GM23338 (cell line): ENCODE measurements at regions not wholly inside any gene's neighbourhood (a gene's known extent, or its start where the extent isn't known, plus 50 kb on each side); places are given as distances from the start of the nearest gene placed in this dataset.

Source experiments
- ATAC-seq: fragments of 200-7000 bp; cut with Tn5 transposase; 3 replicates; pipeline ENCODE4 v1.9.1; 2020
- DNase-seq: peaks from one replicate; pipeline ENCODE4 v3.0.0-alpha.2; 2015; ENCODE audit warnings: low spot score
- H2AFZ ChIP-seq: fragments of 200-600 bp; sonication (generic); 2 replicates; pipeline ENCODE4 v1.8.0; 2016; ENCODE audit warnings: antibody characterized with exemption, mild to moderate bottlenecking, moderate library complexity
- H3F3A ChIP-seq: fragments of 200-600 bp; sonication (generic); replicated peaks from 2 replicates; pipeline ENCODE4 v1.8.0; 2017; ENCODE audit warnings: antibody characterized with exemption, mixed run types, low read depth
- H3K27ac ChIP-seq: fragments of 200-600 bp; sonication (generic); 2 replicates; pipeline ENCODE4 v1.6.1; 2016; ENCODE audit warnings: low read depth
- H3K27me3 ChIP-seq: fragments of 200-600 bp; sonication (generic); 2 replicates; pipeline ENCODE4 v1.8.0; 2016; ENCODE audit warnings: mild to moderate bottlenecking, mixed run types, moderate library complexity; ENCODE audit not compliant: insufficient read depth
- H3K36me3 ChIP-seq: fragments of 200-600 bp; sonication (generic); 2 replicates; pipeline ENCODE4 v1.8.0; 2016; ENCODE audit warnings: mild to moderate bottlenecking; ENCODE audit not compliant: insufficient read depth
- H3K4me1 ChIP-seq: fragments of 200-600 bp; sonication (generic); 2 replicates; pipeline ENCODE4 v1.8.0; 2016; ENCODE audit warnings: mild to moderate bottlenecking, moderate library complexity; ENCODE audit not compliant: insufficient read depth
- H3K4me2 ChIP-seq: fragments of 200-600 bp; sonication (generic); 2 replicates; pipeline ENCODE4 v1.7.1; 2017; ENCODE audit warnings: mixed run types
- H3K4me3 ChIP-seq: fragments of 200-600 bp; sonication (generic); 2 replicates; pipeline ENCODE4 v1.6.1; 2016; ENCODE audit warnings: mixed run types
- H3K79me2 ChIP-seq: fragments of 200-600 bp; sonication (generic); replicated peaks from 2 replicates; pipeline ENCODE4 v1.8.0; 2017; ENCODE audit warnings: mild to moderate bottlenecking; ENCODE audit not compliant: insufficient read depth
- H3K9me2 ChIP-seq: fragments of 200-600 bp; sonication (generic); 2 replicates; pipeline ENCODE4 v1.8.0; 2017; ENCODE audit not compliant: insufficient read depth
- H4K20me1 ChIP-seq: fragments of 200-600 bp; sonication (generic); replicated peaks from 2 replicates; pipeline ENCODE4 v1.8.0; 2017; ENCODE audit warnings: mild to moderate bottlenecking; ENCODE audit not compliant: insufficient read depth
- H3K27ac Mint-ChIP-seq: 2 replicates; pipeline ENCODE4 v1.8.0; 2020; ENCODE audit warnings: inconsistent platforms, mild to moderate bottlenecking, moderate library complexity, mixed read lengths
- H3K27me3 Mint-ChIP-seq: 3 replicates; pipeline ENCODE4 v1.8.0; 2022; ENCODE audit warnings: low read depth, mild to moderate bottlenecking, moderate library complexity, mixed read lengths, inconsistent platforms; ENCODE audit not compliant: insufficient read depth, poor library complexity
- H3K36me3 Mint-ChIP-seq: 3 replicates; pipeline ENCODE4 v1.8.0; 2021; ENCODE audit warnings: low read depth, mild to moderate bottlenecking, inconsistent platforms, moderate library complexity, mixed read lengths
- H3K4me1 Mint-ChIP-seq: 3 replicates; pipeline ENCODE4 v1.8.0; 2020; ENCODE audit warnings: mild to moderate bottlenecking, inconsistent platforms, mixed read lengths
- H3K4me3 Mint-ChIP-seq: 3 replicates; pipeline ENCODE4 v1.8.0; 2021; ENCODE audit warnings: moderate library complexity, mild to moderate bottlenecking, inconsistent platforms, mixed read lengths
- H3K9me3 Mint-ChIP-seq: 3 replicates; pipeline ENCODE4 v1.8.0; 2020; ENCODE audit warnings: moderate library complexity, mild to moderate bottlenecking, inconsistent platforms, mixed read lengths
- CREB1 ChIP-seq: fragments of 250-450 bp; sonication (Bioruptor Pico); IDR thresholded peaks from 2 replicates; pipeline ENCODE4 v1.5.0; 2020; ENCODE audit warnings: low read depth, mild to moderate bottlenecking, moderate library complexity
- CTCF ChIP-seq, 2 experiments: fragments of 200-600 bp in 1 of 2; sonication (generic) in 1 of 2; conservative IDR thresholded peaks; 2 replicates each; pipeline versions ENCODE4 v1.5.1 to v1.6.1; 2016 to 2017; ENCODE audit warnings: antibody characterized with exemption in 2 of 2, low read depth in 2 of 2, mild to moderate bottlenecking in 2 of 2, moderate library complexity in 1 of 2
- ETS1 ChIP-seq: IDR thresholded peaks from 2 replicates; pipeline ENCODE4 v1.6.1; 2016; ENCODE audit warnings: antibody characterized with exemption
- EZH2 ChIP-seq: fragments of 200-600 bp; sonication (generic); IDR thresholded peaks from one replicate; pipeline ENCODE4 v1.8.0; 2017; ENCODE audit warnings: antibody characterized with exemption, mild to moderate bottlenecking, low read depth; ENCODE audit not compliant: unreplicated experiment
- EZH2phosphoT487 ChIP-seq: fragments of 200-600 bp; sonication (generic); IDR thresholded peaks from one replicate; pipeline ENCODE4 v1.8.1; 2018; ENCODE audit warnings: antibody characterized with exemption; ENCODE audit not compliant: unreplicated experiment
- JUNB ChIP-seq: IDR thresholded peaks from one replicate; pipeline ENCODE4 v1.6.1; 2016; ENCODE audit warnings: antibody characterized with exemption; ENCODE audit not compliant: unreplicated experiment
- NANOG ChIP-seq: IDR thresholded peaks from 2 replicates; pipeline ENCODE4 v1.6.1; 2016; ENCODE audit warnings: antibody characterized with exemption, borderline replicate concordance
- POLR2AphosphoS5 ChIP-seq: IDR thresholded peaks from 2 replicates; pipeline ENCODE4 v1.6.1; 2016; ENCODE audit warnings: antibody characterized with exemption, low read depth
- REST ChIP-seq: IDR thresholded peaks from one replicate; pipeline ENCODE4 v1.6.1; 2018; ENCODE audit warnings: antibody characterized with exemption; ENCODE audit not compliant: unreplicated experiment
- STAT1 ChIP-seq: IDR thresholded peaks from one replicate; pipeline ENCODE4 v1.6.1; 2016; ENCODE audit warnings: antibody characterized with exemption; ENCODE audit not compliant: unreplicated experiment
- ZNF114 ChIP-seq: fragments of 250-450 bp; sonication (Bioruptor Pico); IDR thresholded peaks from 2 replicates; pipeline ENCODE4 v1.5.0; 2020; ENCODE audit warnings: mild to moderate bottlenecking, moderate library complexity
- ZNF331 ChIP-seq: fragments of 250-450 bp; sonication (Bioruptor Pico); IDR thresholded peaks from 2 replicates; pipeline ENCODE4 v1.5.0; 2020; ENCODE audit warnings: low read depth, mild to moderate bottlenecking, moderate library complexity
- ZNF462 ChIP-seq: fragments of 250-450 bp; sonication (Bioruptor Pico); IDR thresholded peaks from 2 replicates; pipeline ENCODE4 v1.5.0; 2020; ENCODE audit warnings: mild to moderate bottlenecking, moderate library complexity

GRCh38 chr2:4408321-4408720 lies 704.9 kb downstream of the DCDC2C start:
- H3K4me2 ChIP-seq = no peak overlapping the region
- H3K27ac Mint-ChIP-seq = no peak overlapping the region
- no peak overlapping the region for H2AFZ ChIP-seq

More at GRCh38 chr2:4408321-4408720, 704.9 kb downstream of the DCDC2C start:
- H3K4me1 Mint-ChIP-seq = no peaks in the 10 kb centered on the region
- Histone ChIP-seq H3K27me3 (no peaks in the 10 kb centered on the region), H3K36me3 (no peaks in the 10 kb centered on the region), H4K20me1 (no peaks in the 10 kb centered on the region), H3K4me1 (no peaks in the 10 kb centered on the region), H3F3A (no peaks in the 10 kb centered on the region), H3K79me2 (no peaks in the 10 kb centered on the region), H3K4me3 (no peak overlapping the region), H3K27ac (no peak overlapping the region), H3K9me2 (0 out of 2 replicates have a peak, but pooled peaks cover 2% of the 10 kb centered on the region)
- H3K9me3 Mint-ChIP-seq = peaks cover 82% of the 10 kb centered on the region
- peaks cover 18% of the 10 kb centered on the region for H3K36me3 Mint-ChIP-seq
- DNase-seq = no peak
- no peak for ATAC-seq
- H3K27me3 Mint-ChIP-seq = no peaks in the 10 kb centered on the region
- no peak for TF ChIP-seq ZNF462 (CRISPR knock-in tag)
- no peak for TF ChIP-seq JUNB
- no peak for TF ChIP-seq ZNF331 (CRISPR knock-in tag)
- TF ChIP-seq EZH2 = no peak
- no peak for TF ChIP-seq ZNF114 (CRISPR knock-in tag)
- no peak for TF ChIP-seq NANOG
- no peak for TF ChIP-seq CTCF (conservative IDR thresholded peaks at IDR 0.05; ENCODE audit: low read depth in 2 of 2)
- no peak for TF ChIP-seq POLR2AphosphoS5
- TF ChIP-seq CREB1 (CRISPR knock-in tag) = no peak
- TF ChIP-seq REST = no peak
- no peak for TF ChIP-seq STAT1
- no peak for TF ChIP-seq EZH2phosphoT487
- TF ChIP-seq ETS1 = no peak
- H3K4me3 Mint-ChIP-seq = no peak overlapping the region
